NCI-H748 (cell line): ENCODE measurements at regions not wholly inside any gene's neighbourhood (a gene's known extent, or its start where the extent isn't known, plus 50 kb on each side); places are given as distances from the start of the nearest gene placed in this dataset.
A peak's percentile ranks its signal among the peaks of the same experiment; 100 is the strongest.
"Not testable (repeated sequence)": the region's sequence is repeated elsewhere in the genome, so short reads cannot be mapped to it uniquely, and the experiment has no call there.

Experiments used
- DNase-seq: peaks from one replicate; lab custom pipeline; 2025; ENCODE audit not compliant: unreplicated experiment; lab: John Stamatoyannopoulos, UW

DNA sequence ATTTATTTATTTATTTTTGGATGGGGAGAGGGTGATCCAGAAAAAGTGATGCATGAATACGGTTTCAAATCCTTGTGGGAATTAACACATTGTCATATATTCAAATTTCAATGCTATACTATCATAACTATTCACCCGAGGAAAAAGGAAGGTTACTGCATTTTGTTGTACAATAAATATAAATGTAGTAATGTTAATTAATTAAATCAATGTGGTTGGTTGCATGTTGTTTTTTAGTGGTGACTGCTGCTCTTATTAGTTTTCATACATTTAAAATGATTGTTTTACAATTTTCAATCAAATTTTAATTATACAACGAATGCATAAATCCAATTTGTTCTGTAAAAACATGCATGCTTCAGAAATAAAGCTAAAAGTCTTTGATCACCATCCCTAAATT is 180.5 kb downstream of the ZFP64 start:
- no peak for DNase-seq

DNA sequence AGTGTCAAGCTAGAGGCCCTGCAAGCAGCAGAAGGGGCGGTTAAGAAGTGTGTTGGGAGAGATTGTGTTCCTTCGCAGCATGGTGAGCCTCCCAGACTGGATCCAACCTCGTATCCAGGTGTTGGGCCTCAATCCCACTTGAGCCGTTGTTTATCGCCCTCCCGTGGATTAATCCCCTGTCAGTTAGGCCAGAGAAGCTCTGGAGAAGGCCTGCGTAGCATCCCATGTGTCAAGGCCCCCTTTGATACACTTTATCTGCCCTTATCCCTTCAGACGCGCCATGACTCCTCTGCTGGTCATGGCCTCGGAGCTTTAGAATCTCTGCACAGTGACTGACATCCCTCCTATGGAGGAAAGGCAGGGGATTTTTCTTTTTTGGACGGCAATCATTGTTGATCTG is 181.0 kb downstream of the ZFP64 start:
- no peak for DNase-seq

DNA sequence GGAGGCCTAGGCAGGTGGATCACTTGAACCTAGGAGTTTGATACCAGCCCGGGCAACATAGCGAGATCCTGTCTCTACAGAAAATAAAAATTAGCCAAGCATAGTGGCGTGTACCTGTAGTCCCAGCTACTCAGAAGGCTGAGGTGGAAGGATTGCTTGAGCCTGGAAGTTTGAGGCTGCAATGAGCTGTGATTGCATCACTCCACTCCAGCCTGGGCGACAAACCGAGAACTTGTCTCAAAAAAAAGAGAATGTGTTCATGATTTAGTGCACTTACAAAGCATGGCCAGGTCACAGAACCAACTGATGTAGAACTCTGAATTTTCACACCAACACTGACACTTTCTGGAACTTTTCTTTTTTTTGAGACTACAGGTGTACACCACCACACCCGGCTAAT is 182.7 kb downstream of the ZFP64 start:
- DNase-seq: no peak

DNA sequence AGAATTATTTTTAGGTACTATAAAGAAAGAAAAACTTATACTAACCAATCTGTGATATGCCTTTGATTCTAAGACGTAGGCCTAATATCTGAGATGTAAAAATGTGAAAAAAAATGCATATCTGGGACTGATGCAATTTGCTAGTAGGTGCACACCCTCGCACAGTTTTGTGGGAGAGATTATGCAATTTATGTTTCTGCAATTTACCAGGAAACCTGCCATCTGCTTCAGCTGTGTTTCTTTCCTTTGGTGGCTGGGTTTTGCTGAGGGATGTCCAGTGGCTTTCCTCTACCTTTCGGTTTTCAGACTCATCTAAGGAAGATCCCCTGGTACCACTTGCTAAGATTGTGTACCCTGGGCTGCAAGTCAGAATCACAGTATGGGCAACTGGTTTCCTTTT is 186.9 kb downstream of the ZFP64 start:
- no peak for DNase-seq

DNA sequence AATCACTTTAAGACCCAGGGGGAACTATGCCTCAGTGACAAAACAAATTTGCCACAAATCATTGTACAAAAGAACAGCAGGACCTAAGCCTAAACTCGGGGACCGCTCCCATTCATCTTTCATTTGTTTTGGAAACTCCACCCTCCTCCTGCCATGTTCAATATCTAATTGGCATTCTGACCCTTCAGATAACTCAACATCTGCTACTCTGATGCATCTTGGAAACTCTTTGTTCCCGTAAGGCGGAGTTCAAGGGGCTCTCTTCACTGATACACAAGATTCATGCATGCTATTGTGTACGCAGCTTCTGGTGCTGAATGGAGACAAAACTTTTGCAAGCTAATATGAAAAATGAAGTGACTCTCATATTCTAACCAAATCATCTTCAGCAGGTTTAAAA is 187.6 kb downstream of the ZFP64 start:
- peak; percentile 62 for DNase-seq

DNA sequence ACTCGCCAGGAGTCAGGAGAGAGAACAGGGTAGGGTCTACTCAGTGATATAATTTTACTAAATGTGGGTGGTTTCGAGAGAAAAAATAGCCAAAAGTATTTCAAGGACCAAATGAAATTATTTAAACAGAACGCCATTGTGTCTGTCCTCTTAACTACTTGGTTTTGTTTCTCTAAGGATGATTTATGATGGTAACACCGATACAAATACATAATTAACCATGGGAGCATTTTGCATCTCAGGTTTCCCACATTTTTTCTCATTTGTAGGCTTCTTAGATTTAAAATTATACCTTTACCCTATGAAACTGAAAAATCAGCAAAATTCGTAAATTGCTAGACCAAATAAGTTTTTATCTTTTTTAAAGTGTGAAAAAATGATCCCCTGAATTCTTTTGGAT is 188.2 kb downstream of the ZFP64 start:
- DNase-seq: peak; percentile 52

DNA sequence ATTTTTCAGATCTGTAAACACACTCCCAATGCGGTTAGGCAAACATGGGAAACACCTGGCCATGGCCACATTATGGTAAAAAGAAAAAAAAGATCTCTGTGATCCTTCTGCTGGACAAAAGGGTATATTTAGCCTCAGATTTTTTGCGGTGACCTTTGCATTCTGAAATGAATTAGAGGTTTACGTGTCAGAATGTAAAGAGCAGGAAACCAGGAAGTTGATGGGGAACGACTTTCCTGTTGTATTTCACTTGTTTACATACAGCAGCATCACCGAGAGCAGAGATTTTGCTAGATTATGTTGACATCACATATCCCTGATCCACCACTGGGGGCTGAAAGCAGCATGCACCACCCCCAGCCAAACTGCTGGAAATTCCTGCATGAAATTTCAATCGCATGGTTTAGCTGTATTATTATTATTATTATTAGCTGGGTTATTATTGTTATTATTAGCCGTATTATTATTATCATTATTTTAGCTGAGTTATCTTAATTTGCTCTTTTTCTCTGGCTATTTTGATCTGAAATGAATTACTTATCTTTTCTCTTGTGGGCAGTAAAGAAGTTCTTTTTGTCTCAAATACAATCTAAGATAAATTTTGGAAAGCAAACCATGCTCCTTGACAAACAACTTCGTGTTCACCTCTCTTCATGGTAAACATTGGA is 189.4 kb downstream of the ZFP64 start:
- peak; percentile 39 for DNase-seq

DNA sequence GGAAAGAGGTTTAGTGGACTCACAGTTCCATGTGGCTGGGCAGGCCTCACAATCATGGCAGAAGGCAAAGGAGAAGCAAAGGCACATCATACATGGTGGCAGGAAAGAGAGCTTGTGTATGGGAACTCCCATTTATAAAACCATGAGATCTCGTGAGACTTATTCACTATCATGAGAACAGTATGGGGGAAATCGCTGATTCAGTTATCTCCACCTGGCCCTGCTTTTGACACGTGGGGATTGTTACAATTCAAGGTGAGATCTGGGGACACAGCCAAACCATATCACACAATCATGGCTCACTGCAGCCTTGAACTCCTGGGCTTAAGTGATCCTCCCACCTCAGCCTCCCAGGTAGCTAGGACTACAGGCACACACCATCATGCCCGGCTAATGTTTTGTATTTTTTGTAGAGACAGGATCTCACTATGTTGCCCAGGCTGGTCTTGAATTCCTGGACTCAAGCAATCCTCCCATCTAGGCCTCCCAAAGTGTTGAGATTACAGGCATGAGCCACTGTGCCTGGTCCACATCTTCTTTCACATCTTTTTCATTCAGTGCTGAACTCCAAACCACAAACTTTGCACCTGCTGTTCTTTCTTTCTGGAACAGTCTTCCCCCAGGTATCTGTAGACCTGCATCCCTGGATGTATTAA is 194.2 kb downstream of the ZFP64 start:
- not testable (repeated sequence) for DNase-seq

DNA sequence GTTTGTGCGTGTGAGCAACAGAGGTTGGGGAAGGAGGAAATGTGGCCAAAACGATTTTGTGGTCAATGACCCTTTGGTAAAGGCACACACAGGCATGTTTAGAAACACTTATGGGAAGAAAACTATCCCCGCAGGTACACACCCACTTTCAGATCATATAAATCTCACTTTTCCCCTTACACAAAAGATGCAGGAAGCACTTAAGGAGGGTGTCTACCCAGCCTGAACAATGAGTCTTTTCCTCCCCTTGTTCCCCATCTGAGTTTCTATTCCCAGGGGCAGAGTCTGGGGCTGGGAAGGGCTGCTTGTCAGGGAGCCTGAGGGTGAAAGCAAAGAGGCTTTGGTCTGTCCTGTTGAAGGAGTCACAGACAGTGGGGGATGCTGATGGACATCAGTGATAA is 193.2 kb upstream of the SALL4 start:
- DNase-seq: peak; percentile 3

DNA sequence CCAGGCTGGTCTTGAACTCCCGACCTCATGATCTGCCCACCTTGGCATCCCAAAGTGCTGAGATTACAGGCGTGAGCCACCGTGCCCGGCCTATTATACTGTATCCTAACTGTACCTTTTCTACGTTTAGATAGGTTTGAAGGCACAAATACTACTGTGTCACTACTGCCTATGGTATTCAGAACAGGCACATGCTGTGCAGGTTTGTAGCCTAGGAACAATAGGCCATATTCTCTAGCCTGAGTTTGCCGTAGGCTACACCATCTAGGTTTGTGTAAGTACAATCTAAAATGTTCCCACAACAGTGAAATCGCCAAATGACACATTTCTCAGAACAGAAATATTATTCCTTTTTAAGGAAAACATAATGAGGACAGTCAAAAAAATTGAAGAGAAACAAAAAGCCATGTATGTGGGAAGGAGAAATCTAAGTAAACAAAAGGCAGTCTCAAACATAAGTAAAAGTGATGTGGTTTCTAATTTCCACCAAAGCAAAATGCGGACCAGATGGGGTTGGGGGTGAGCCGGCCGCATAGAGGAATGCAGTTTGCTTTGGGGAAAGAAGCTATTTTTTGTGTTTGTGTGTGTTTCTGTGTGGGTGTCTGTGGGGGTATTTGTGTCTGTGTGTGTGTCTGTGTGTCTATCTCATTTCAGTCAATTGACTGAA is 192.6 kb upstream of the SALL4 start:
- no peak for DNase-seq

DNA sequence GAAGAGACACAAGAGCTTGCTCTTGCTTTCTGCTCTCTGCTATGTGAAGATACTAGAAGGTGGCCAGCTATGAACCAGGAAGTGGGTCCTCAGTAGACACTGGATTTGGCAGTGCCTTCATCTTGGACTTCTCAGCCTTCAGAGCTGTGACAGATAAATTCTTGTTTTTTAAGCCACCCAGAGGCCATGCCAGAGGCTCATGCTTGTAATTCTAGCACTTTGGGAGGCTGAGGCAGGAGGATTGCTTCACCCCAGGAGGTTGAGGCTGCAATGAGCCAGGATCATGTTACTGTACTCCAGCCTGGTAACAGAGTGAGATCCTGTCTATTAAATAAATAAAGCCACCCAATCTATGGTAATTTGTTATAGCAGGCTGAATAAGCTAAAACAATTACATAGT is 185.5 kb upstream of the SALL4 start:
- no peak for DNase-seq

DNA sequence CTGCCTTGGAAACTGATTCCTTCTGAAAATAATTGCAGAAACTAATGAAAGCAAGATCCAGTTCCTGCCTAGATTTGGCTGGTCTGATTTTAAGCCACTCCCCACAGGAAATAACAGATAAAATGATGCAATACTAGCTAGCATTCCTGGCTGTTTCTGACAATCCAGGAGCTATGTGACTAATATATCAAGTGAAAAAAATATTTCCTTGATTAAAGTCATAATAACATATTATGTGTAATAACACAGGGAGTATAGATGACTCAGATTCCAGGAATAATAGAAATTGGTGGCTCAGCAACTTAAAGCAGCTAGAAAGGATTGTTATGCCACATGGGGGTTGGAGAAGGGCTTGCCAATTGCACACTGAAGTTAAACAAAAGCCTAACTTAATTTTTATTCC is 182.7 kb upstream of the SALL4 start:
- no peak for DNase-seq

DNA sequence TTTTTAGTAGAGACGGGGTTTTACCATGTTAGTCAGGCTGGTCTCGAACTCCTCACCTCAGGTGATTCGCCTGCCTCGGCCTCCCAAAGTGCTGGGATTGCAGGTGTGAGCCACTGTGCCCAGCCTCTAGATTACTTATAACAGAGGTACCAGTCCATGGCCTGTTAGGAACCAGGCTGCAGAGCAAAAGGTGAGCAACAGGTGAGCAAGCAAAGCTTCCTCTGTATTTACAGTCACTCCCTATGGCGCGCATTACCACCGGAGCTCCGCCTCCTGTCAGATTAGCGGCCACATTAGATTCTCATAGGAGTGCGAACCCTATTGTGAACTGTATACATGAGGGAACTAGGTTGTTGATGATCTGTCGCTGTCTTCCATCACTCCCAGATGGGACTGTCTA is 178.0 kb upstream of the SALL4 start:
- no peak for DNase-seq

DNA sequence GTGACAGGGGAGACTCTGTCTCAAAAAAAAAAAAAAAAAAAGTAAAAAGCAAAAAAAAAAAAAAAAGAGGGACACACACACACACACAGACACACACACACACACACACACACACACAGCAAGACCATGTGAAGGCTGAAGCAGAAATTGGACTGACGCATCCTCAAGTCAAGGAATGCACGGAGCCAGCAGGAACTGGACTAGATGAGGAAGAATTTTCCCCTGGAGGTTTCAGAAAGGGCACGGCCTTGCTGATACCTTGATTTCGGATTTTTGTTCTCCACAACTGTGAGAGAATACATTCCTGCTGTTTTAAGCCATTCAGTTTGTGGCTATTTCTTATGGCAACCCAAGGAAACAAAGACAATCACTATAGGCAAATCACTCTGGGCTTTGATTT is 176.9 kb upstream of the SALL4 start:
- DNase-seq: no peak

DNA sequence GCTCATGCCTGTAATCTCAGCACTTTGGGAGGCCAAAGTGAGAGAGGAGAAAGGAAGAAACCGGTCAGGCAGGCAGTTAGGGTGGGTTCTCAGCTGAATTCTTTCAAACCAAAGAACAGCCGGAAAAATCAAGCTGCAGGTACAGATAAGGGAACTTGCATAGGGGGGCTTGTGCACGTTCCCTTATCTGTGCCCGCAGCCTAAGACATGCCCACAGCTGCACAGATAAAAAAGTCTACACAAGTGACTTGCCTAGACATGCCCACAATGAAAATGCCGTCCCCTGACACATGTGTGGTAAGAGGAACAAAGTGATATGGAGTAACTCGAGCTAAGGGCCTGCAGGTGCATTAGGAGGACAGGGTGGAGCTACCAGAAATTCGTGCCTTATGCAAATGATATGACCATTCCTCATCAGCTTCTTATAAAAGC is 175.8 kb upstream of the SALL4 start:
- peak; percentile 16 for DNase-seq

DNA sequence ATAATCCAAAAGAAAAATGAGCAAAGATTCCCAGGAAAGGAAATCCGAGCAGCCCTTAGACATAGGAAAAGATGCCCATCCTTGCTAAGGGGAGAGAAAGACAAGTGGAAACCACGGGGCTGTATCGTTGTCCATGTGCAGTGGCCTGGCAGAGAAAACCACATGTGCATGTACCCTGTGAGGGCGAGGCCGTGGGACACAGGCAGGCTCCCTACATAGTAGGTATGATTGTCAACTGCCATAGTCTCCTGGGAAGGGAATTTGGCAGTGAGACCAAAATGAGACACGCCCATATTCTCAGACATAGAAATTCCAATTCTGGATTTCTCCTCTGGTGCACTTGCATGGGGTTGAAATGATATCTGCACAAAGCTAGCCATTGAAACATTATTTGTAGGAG is 169.7 kb upstream of the SALL4 start:
- DNase-seq: no peak

DNA sequence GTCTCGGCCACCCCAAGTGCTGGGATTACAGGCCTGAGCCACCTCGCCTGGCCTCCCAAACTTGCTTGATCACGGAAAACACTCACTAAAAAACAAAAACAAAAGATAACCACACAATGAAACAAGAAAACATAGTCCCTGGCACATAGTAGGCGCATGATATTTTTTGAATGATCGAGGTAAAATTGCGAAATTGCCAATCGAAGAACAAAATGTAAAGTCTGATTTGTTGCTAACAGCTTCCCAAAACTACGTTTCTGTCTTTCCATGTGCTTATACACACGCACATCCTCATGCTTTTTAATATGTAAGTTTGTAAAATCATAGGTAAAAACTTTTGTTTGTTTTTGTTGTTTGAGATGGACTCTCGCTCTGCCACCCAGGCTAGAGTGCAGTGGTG is 168.5 kb upstream of the SALL4 start:
- DNase-seq: no peak

DNA sequence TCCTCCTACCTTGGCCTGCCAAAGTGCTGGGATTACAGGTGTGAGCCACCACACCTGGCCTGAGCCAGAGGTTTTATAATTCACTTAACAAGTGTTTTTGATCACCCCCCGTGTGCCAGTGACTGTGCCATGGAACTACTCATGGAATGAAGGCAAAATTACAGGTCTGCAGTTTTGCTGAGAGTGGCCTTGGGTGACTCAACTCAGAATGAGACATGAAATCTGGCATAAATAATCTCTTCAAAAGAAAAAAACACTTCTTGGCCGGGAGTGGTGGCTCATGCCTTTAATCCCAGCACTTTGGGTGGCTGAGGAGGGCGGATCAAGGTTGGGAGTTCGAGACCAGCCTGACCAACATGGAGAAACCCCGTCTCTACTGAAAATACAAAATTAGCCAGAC is 166.9 kb upstream of the SALL4 start:
- no peak for DNase-seq

DNA sequence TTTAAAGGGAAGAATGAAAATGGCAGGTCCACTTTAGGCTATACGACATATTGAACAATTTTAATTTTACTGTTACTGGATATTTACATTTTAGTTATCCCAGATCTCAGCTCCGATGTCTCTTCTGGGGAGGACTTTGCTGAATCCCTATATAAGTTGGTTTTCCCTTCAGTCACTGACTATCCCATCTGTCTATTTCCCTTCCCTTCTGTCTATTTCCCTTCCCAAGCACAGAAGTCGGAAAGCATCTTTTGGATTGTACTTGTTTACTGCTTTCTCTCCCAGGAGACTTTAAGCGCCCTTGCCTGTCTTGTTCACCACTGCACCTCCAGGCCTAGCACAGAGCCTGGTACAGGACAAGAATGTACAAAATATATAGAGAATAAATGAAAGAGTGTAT is 165.8 kb upstream of the SALL4 start:
- DNase-seq: no peak

DNA sequence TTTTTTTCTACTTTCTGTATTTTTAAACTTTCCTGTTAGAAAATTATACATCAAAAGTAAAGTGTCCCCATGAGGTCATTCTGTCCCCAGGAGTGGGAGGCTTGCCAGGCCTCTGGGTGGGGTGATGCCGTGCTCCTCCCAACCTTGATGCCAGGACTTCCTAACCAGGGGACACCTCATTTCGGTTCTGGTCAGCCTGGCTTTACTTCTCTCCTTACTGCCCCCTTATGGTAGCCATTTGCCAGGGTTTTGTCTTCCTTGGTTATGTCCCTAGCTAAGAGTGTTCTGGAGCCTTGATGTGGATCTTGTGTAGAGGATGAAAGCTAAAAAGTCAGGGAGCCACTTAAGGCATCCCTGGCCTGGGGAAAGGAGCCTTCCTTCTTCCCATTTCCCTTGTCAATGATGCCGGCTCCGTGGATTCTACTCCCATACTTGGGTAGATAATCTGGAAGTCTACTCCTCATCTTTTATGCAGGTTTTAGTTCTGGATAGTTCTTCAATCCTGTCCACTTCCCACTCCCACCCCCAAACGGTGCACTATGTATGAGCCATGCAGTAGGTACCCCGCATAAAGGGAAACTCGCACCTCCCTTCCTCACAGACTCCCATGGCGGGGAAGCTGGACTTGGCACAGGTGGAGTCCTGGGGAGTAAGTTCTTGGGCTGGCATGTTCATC is 164.1 kb upstream of the SALL4 start:
- peak; percentile 50 for DNase-seq

DNA sequence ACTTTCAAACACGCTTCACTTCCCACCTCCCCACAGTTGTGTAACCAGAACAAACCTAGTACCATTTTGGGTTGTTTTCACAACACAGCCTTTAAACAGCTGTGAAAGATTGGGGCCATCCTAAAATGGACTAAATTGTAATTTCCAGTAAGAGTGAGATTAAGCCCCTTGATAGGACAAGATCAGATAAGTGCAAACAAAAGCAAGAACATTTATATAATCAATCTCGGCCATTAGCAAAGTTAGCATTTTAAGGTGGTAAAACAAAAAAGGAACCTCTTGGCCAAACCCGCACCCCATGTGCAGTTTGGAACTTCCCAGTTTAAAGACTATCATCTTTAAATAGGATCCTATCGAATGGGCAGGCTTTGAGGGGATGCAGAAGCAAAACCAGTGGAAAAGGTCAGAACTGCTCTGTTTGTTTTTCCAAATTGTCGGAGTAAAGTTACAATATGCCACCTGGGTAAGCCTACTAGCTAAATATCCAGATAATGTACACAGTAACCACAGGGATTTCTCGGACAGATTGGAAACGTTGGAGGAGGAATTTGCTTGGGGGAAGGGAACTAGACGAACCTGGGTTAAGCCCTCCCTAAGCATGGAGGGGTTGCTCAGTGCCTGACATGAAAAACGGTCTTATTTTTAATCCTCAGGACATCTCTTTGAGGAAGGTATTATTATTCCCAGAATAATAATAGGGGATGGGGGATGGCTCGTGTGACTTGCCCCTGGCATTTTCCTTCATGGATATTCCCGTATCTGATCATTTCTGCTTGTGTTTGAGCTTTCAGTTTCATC is 159.8 kb upstream of the SALL4 start:
- DNase-seq: peak; percentile 62
